GM12878 (cell line): ENCODE measurements at regions not wholly inside any gene's neighbourhood (a gene's known extent, or its start where the extent isn't known, plus 50 kb on each side); places are given as distances from the start of the nearest gene placed in this dataset.

Source experiments
- ATAC-seq: fragments of 200-7000 bp; cut with Tn5 transposase; 3 replicates; pipeline ENCODE4 v1.9.1; 2020; ENCODE audit warnings: mild to moderate bottlenecking, moderate library complexity
- BruUV-seq: library from RNA; stranded (reverse); fragments of 400-500 nt; replicated peaks from 2 replicates; lab custom pipeline; 2021; lab: Mats Ljungman, UMichigan
- CTCF ChIA-PET: fragments of 300-600 bp; sonication (Branson Sonifier 250); formaldehyde crosslinking; extraction: SDS; loops from one replicate; lab custom pipeline; 2021; ENCODE audit warnings: inconsistent platforms; lab: Yijun Ruan, JAX
- POLR2A ChIA-PET: fragments of 350-600 bp; formaldehyde crosslinking; extraction: SDS; loops from one replicate; lab custom pipeline; 2021; ENCODE audit warnings: inconsistent platforms; lab: Charles Lee
- RAD21 ChIA-PET: fragments of 300-600 bp; sonication (Branson Sonifier 250); formaldehyde crosslinking; loops from one replicate; lab custom pipeline; 2023; ENCODE audit warnings: antibody characterized with exemption; ENCODE audit not compliant: unreplicated experiment; lab: Charles Lee
- SMC1A ChIA-PET: fragments of 300-600 bp; sonication (Branson Sonifier 250); formaldehyde crosslinking; loops from one replicate; lab custom pipeline; 2023; ENCODE audit not compliant: unreplicated experiment, uncharacterized antibody; lab: Charles Lee
- DNase-seq: peaks from one replicate; pipeline ENCODE4 v3.0.0-alpha.2; 2011; ENCODE audit warnings: low read depth, low spot score
- FAIRE-seq: peaks from 3 replicates; lab custom pipeline; 2011; peaks lifted over from hg19 to GRCh38; lab: Jason Lieb, UNC
- H2AFZ ChIP-seq: 2 replicates; pipeline ENCODE4 v1.6.0; 2011; ENCODE audit warnings: low read depth, low read length, control low read depth; ENCODE audit not compliant: control insufficient read depth
- H3K27ac ChIP-seq: 2 replicates; pipeline ENCODE4 v1.5.1; 2011; ENCODE audit warnings: control low read depth; ENCODE audit not compliant: control insufficient read depth, insufficient read depth
- H3K27me3 ChIP-seq, 2 experiments: replicated peaks in 1 of 2; 2 replicates each; pipeline versions ENCODE4 v1.6.0 to v1.6.1; 2011; ENCODE audit warnings: low read length in 1 of 2; ENCODE audit not compliant: control insufficient read depth in 2 of 2, insufficient read depth in 2 of 2
- H3K36me3 ChIP-seq, 2 experiments: 2 replicates each; pipeline ENCODE4 v1.5.1; 2011; ENCODE audit warnings: low read length in 1 of 2; ENCODE audit not compliant: control insufficient read depth in 2 of 2, insufficient read depth in 2 of 2
- H3K4me1 ChIP-seq: 2 replicates; pipeline ENCODE4 v1.6.1; 2011; ENCODE audit warnings: mild to moderate bottlenecking, low read length, moderate library complexity, mixed read lengths; ENCODE audit not compliant: control insufficient read depth, insufficient read depth
- H3K4me2 ChIP-seq: 2 replicates; pipeline ENCODE4 v1.6.0; 2011; ENCODE audit warnings: control low read depth; ENCODE audit not compliant: control insufficient read depth, insufficient read depth
- H3K4me3 ChIP-seq: fragments of 200-600 bp; sonication (generic); 2 replicates; pipeline ENCODE4 v1.5.1; 2016
- H3K79me2 ChIP-seq: 2 replicates; pipeline ENCODE4 v1.6.0; 2011; ENCODE audit warnings: low read length; ENCODE audit not compliant: control insufficient read depth, insufficient read depth
- H3K9ac ChIP-seq: 2 replicates; pipeline ENCODE4 v1.8.0; 2011; ENCODE audit warnings: low read length, control low read depth, mixed read lengths; ENCODE audit not compliant: control insufficient read depth, insufficient read depth
- H3K9me3 ChIP-seq: replicated peaks from 3 replicates; pipeline ENCODE4 v1.5.1; 2011; ENCODE audit warnings: mild to moderate bottlenecking, low read length; ENCODE audit not compliant: control insufficient read depth, insufficient read depth
- H4K20me1 ChIP-seq: 2 replicates; pipeline ENCODE4 v1.6.0; 2011; ENCODE audit not compliant: control insufficient read depth, insufficient read depth
- BRCA1 ChIP-seq: IDR thresholded peaks from 2 replicates; pipeline ENCODE4 v1.6.1; 2011; ENCODE audit warnings: low read depth, low read length, improper control_type of control experiment
- HCFC1 ChIP-seq: fragments of 150-350 bp; IDR thresholded peaks from 2 replicates; pipeline ENCODE4 v1.6.1; 2014; ENCODE audit warnings: low read length
- JUND ChIP-seq: IDR thresholded peaks from 2 replicates; pipeline ENCODE4 v1.6.1; 2012; ENCODE audit warnings: low read depth, mild to moderate bottlenecking, low read length, improper control_type of control experiment, moderate library complexity
- MXI1 ChIP-seq: fragments of 150-350 bp; IDR thresholded peaks from 2 replicates; pipeline ENCODE4 v1.6.1; 2011; ENCODE audit warnings: low read depth, mild to moderate bottlenecking, inconsistent platforms, low read length, improper control_type of control experiment
- RFX5 ChIP-seq: IDR thresholded peaks from 2 replicates; pipeline ENCODE4 v1.6.1; 2011; ENCODE audit warnings: low read depth, low read length, improper control_type of control experiment
- TCF3 ChIP-seq: IDR thresholded peaks from 2 replicates; pipeline ENCODE4 v1.6.1; 2012; ENCODE audit warnings: low read depth, mild to moderate bottlenecking, low read length, borderline replicate concordance; ENCODE audit not compliant: insufficient read depth
- ZNF207 ChIP-seq: fragments of 450-650 bp; IDR thresholded peaks from 2 replicates; pipeline ENCODE4 v1.6.1; 2014; ENCODE audit warnings: antibody characterized with exemption, mild to moderate bottlenecking, borderline replicate concordance
- WGBS: methylation state at CpG from one replicate; pipeline ENCODE4 v1.1.6; 2016; ENCODE audit warnings: low lambda C conversion rate; ENCODE audit not compliant: insufficient replicate concordance, insufficient coverage; ENCODE audit errors: missing lambda C conversion rate; 5-methylcytosine and 5-hydroxymethylcytosine counted together
- in situ Hi-C: fragments of 300-500 bp; cut with MboI; formaldehyde crosslinking; loops from 9 replicates; pipeline ENCODE4 v1.14.3; 2018; ENCODE audit warnings: mixed read lengths
- intact Hi-C: fragments of 100-400 bp; cut with micrococcal nuclease; formaldehyde crosslinking; loops from one replicate; pipeline ENCODE4 v1.14.2; 2022; ENCODE audit not compliant: unreplicated experiment
- TF ChIP-seq, protein P1 (sequence below): fragments of 450-650 bp; IDR thresholded peaks from 2 replicates; pipeline ENCODE4 v1.6.1; 2017; ENCODE audit warnings: mild to moderate bottlenecking, low read depth, inconsistent platforms; ENCODE audit not compliant: poor library complexity, severe bottlenecking

DNA sequence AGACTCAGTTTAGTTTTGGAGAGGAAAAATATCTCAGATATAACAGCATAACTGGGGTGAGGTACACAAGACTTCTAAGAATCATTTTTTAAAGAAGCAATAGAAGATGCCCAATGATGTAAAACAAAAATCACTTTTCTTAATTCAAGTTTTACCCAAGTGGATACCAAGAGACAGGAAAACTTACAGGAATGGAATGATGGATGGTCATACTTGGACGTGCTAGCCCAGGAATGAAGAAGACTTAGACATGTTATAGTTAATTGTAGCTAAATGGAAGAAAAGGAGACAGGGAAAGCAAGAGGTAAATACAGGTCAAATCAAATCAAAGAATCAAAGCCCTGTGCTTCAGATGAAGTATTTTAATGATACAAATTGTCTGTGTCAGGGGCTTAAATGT, 312.7 kb upstream of the KCNJ16 start:
- DNase-seq: no peak
- H3K36me3 ChIP-seq: no peaks in the 10 kb centered on the region
- SMC1A ChIA-PET: no interaction called here
- TF ChIP-seq ZNF207: no peak
- TF ChIP-seq RFX5: no peak
- TF ChIP-seq MXI1: no peak
- no peak for TF ChIP-seq JUND
- TF ChIP-seq HCFC1: no peak
- TF ChIP-seq, protein P1, sequence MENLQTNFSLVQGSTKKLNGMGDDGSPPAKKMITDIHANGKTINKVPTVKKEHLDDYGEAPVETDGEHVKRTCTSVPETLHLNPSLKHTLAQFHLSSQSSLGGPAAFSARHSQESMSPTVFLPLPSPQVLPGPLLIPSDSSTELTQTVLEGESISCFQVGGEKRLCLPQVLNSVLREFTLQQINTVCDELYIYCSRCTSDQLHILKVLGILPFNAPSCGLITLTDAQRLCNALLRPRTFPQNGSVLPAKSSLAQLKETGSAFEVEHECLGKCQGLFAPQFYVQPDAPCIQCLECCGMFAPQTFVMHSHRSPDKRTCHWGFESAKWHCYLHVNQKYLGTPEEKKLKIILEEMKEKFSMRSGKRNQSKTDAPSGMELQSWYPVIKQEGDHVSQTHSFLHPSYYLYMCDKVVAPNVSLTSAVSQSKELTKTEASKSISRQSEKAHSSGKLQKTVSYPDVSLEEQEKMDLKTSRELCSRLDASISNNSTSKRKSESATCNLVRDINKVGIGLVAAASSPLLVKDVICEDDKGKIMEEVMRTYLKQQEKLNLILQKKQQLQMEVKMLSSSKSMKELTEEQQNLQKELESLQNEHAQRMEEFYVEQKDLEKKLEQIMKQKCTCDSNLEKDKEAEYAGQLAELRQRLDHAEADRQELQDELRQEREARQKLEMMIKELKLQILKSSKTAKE: no peak
- TF ChIP-seq TCF3: no peak
- no peak for TF ChIP-seq BRCA1
- TF ChIP-seq, all 136 proteins: peak for 0
- Histone ChIP-seq H3K4me2 (no peak overlapping the region), H3K9me3 (no peaks in the 10 kb centered on the region), H3K79me2 (no peaks in the 10 kb centered on the region), H3K4me1 (no peaks in the 10 kb centered on the region), H3K9ac (no peak overlapping the region), H3K27ac (no peak overlapping the region), H3K4me3 (no peak overlapping the region), H4K20me1 (no peaks in the 10 kb centered on the region), H2AFZ (no peak overlapping the region), H3K27me3 (no peaks in the 10 kb centered on the region)
- WGBS: 0% methylated on average over 1 of the region's 1 CpG
- BruUV-seq: no TSS peak
- intact Hi-C loops (no loop called here), in situ Hi-C loops (no loop called here)
- CTCF ChIA-PET: no interaction called here
- POLR2A ChIA-PET: no interaction called here
- no peak for ATAC-seq
- RAD21 ChIA-PET: no interaction called here
- FAIRE-seq: no peak
